HEK293T (cell line): ENCODE measurements at regions not wholly inside any gene's neighbourhood (a gene's known extent, or its start where the extent isn't known, plus 50 kb on each side); places are given as distances from the start of the nearest gene placed in this dataset.

Experiments
- FOXM1 ChIP-seq: fragments of 450-650 bp; IDR thresholded peaks from 2 replicates; pipeline ENCODE4 v1.6.1; 2017; ENCODE audit warnings: mild to moderate bottlenecking, borderline replicate concordance
- HDGF ChIP-seq: fragments of 450-650 bp; IDR thresholded peaks from 2 replicates; pipeline ENCODE4 v1.6.1; 2017; ENCODE audit warnings: antibody characterized with exemption, borderline replicate concordance
- SUZ12 ChIP-seq: fragments of 450-650 bp; IDR thresholded peaks from 2 replicates; pipeline ENCODE4 v1.6.1; 2016; ENCODE audit warnings: mild to moderate bottlenecking

- no peak for TF ChIP-seq FOXM1
- TF ChIP-seq SUZ12 = no peak
- no peak for TF ChIP-seq HDGF
These were observed 639.3 kb upstream of the SOX11 start for GRCh38 chr2:5052905-5053304.
